HL-60 (cell line): ENCODE measurements at regions not wholly inside any gene's neighbourhood (a gene's known extent, or its start where the extent isn't known, plus 50 kb on each side); places are given as distances from the start of the nearest gene placed in this dataset.

Source experiments
- DNase-seq, 2 experiments: peaks; one replicate each; pipeline ENCODE4 v3.0.0-alpha.2; 2010 to 2020; ENCODE audit warnings: low read depth in 1 of 2, low spot score in 1 of 2
- H3K27ac ChIP-seq: fragments of 250-450 bp; sonication (Bioruptor Pico); replicated peaks from 2 replicates; pipeline ENCODE4 v1.5.1; 2020; ENCODE audit warnings: mild to moderate bottlenecking, moderate library complexity
- H3K27me3 ChIP-seq: fragments of 250-450 bp; sonication (Bioruptor Pico); 2 replicates; pipeline ENCODE4 v1.5.1; 2021; ENCODE audit warnings: mild to moderate bottlenecking, moderate library complexity; ENCODE audit not compliant: insufficient read depth, poor library complexity, severe bottlenecking
- H3K4me3 ChIP-seq: replicated peaks from 2 replicates; pipeline ENCODE4 v1.5.1; 2011; ENCODE audit warnings: mild to moderate bottlenecking, control low read depth, low read length; ENCODE audit not compliant: insufficient read depth
- GABPA ChIP-seq: IDR thresholded peaks from 2 replicates; pipeline ENCODE4 v1.6.1; 2012; ENCODE audit warnings: low read depth
- POLR2AphosphoS5 ChIP-seq: IDR thresholded peaks from 2 replicates; pipeline ENCODE4 v1.6.1; 2012; ENCODE audit warnings: low read depth
- SPI1 ChIP-seq: IDR thresholded peaks from 2 replicates; pipeline ENCODE4 v1.6.1; 2012; ENCODE audit warnings: low read depth, mild to moderate bottlenecking, borderline replicate concordance
- TF ChIP-seq, protein P1 (sequence below): IDR thresholded peaks from one replicate; pipeline ENCODE4 v1.5.1; 2011; ENCODE audit warnings: low read length, control low read depth, inconsistent platforms; ENCODE audit not compliant: insufficient read depth
- TF ChIP-seq, protein P2 (sequence below): IDR thresholded peaks from 2 replicates; pipeline ENCODE4 v1.6.1; 2012; ENCODE audit warnings: low read depth; ENCODE audit not compliant: insufficient replicate concordance

DNA sequence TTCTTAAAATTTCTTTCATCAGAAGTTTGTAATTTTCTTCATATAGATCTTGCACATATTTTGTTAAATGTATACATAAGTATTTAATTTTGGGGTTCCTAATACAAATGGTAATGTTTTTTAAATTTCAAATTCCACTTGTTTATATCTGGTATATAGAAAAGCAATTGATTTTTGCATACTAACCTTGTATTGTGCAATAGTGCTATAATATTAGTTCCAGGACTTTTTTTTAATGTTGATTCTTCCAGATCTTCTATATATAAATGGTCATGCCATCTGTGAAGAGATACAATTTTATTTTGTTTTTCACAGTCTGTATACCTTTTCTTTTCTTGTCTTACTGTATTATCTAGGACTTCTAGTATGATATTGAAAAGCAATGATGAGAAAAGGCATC is 665.0 kb downstream of the OTOL1 start:
- TF ChIP-seq POLR2AphosphoS5 (no peak), SPI1 (no peak), GABPA (no peak)
- TF ChIP-seq, protein P1, sequence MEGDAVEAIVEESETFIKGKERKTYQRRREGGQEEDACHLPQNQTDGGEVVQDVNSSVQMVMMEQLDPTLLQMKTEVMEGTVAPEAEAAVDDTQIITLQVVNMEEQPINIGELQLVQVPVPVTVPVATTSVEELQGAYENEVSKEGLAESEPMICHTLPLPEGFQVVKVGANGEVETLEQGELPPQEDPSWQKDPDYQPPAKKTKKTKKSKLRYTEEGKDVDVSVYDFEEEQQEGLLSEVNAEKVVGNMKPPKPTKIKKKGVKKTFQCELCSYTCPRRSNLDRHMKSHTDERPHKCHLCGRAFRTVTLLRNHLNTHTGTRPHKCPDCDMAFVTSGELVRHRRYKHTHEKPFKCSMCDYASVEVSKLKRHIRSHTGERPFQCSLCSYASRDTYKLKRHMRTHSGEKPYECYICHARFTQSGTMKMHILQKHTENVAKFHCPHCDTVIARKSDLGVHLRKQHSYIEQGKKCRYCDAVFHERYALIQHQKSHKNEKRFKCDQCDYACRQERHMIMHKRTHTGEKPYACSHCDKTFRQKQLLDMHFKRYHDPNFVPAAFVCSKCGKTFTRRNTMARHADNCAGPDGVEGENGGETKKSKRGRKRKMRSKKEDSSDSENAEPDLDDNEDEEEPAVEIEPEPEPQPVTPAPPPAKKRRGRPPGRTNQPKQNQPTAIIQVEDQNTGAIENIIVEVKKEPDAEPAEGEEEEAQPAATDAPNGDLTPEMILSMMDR, result no peak
- TF ChIP-seq, protein P2, sequence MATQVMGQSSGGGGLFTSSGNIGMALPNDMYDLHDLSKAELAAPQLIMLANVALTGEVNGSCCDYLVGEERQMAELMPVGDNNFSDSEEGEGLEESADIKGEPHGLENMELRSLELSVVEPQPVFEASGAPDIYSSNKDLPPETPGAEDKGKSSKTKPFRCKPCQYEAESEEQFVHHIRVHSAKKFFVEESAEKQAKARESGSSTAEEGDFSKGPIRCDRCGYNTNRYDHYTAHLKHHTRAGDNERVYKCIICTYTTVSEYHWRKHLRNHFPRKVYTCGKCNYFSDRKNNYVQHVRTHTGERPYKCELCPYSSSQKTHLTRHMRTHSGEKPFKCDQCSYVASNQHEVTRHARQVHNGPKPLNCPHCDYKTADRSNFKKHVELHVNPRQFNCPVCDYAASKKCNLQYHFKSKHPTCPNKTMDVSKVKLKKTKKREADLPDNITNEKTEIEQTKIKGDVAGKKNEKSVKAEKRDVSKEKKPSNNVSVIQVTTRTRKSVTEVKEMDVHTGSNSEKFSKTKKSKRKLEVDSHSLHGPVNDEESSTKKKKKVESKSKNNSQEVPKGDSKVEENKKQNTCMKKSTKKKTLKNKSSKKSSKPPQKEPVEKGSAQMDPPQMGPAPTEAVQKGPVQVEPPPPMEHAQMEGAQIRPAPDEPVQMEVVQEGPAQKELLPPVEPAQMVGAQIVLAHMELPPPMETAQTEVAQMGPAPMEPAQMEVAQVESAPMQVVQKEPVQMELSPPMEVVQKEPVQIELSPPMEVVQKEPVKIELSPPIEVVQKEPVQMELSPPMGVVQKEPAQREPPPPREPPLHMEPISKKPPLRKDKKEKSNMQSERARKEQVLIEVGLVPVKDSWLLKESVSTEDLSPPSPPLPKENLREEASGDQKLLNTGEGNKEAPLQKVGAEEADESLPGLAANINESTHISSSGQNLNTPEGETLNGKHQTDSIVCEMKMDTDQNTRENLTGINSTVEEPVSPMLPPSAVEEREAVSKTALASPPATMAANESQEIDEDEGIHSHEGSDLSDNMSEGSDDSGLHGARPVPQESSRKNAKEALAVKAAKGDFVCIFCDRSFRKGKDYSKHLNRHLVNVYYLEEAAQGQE, result no peak
- H3K4me3 ChIP-seq, result no peak overlapping the region
- no peaks in the 10 kb centered on the region for H3K27me3 ChIP-seq
- no peak for DNase-seq
- H3K27ac ChIP-seq, result no peak overlapping the region

DNA sequence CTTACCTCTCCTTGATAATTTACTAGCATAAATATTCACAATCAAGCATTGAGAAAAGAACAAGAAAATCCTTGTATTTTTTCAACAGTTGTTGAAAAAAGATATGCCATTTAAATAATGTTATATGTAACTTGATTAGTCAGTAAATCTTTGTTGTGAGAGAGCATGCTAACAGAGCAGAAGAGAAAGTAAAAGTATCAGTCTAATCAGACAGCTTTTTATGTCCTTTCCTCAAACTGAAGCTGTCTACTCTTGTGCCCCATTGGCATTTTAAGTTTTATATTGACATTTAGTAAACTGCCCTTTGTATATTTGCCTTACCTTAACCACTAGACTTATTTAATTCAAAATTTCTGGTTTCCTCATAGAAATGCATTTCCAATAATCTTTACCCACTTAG is 668.7 kb downstream of the OTOL1 start:
- Histone ChIP-seq H3K27me3 (no peaks in the 10 kb centered on the region), H3K27ac (no peak overlapping the region), H3K4me3 (no peak overlapping the region)
- no peak for DNase-seq
- TF ChIP-seq POLR2AphosphoS5 (no peak), GABPA (no peak), SPI1 (no peak)
- TF ChIP-seq, protein P1, result no peak
- TF ChIP-seq, protein P2, result no peak

DNA sequence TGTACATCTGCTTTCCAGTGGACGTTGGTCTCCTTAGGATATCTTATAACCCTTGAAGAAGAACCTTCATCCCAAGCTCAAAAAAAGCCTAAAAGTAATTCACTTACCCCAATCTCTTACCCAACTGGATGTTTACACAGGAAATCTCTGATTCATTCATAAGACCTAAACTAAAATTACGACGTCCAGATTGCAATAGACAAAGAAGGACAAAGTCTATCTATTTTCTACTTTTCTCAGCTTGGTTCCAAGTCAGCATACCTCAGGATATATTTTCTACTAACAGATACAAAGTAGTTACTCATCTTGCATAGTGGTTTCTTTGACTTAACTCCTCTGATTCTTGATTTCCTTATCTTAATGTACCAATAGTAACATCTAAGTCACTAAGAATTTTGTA is 669.9 kb downstream of the OTOL1 start:
- H3K4me3 ChIP-seq, result no peak overlapping the region
- DNase-seq, result no peak
- no peak overlapping the region for H3K27ac ChIP-seq
- TF ChIP-seq SPI1 (no peak), POLR2AphosphoS5 (no peak), GABPA (no peak)
- TF ChIP-seq, protein P2, result no peak
- TF ChIP-seq, protein P1, result no peak
- H3K27me3 ChIP-seq, result no peaks in the 10 kb centered on the region
